H9 (cell line): ENCODE measurements at regions not wholly inside any gene's neighbourhood (a gene's known extent, or its start where the extent isn't known, plus 50 kb on each side); places are given as distances from the start of the nearest gene placed in this dataset.

Experiments used
- DNase-seq: peaks from one replicate; pipeline ENCODE4 v3.0.0-alpha.2; 2017
- H2AFZ ChIP-seq: one replicate; pipeline ENCODE4 v1.6.1; 2013; ENCODE audit warnings: mild to moderate bottlenecking, low read length, control low read depth, moderate library complexity
- H2AK5ac ChIP-seq: 2 replicates; pipeline ENCODE4 v1.6.1; 2013; ENCODE audit warnings: low read length, control low read depth, mixed read lengths; ENCODE audit not compliant: insufficient read length
- H2BK120ac ChIP-seq: one replicate; pipeline ENCODE4 v1.6.1; 2013; ENCODE audit warnings: low read depth, mild to moderate bottlenecking, low read length, control low read depth, inconsistent platforms; ENCODE audit not compliant: poor library complexity, severe bottlenecking
- H2BK12ac ChIP-seq: 2 replicates; pipeline ENCODE4 v1.6.1; 2013; ENCODE audit warnings: low read length, control low read depth, mixed read lengths, low read depth; ENCODE audit not compliant: insufficient read length
- H2BK15ac ChIP-seq: 2 replicates; pipeline ENCODE4 v1.6.1; 2013; ENCODE audit warnings: low read depth, low read length, control low read depth
- H2BK20ac ChIP-seq: one replicate; pipeline ENCODE4 v1.6.1; 2013; ENCODE audit warnings: low read depth, mild to moderate bottlenecking, low read length, control low read depth, inconsistent platforms; ENCODE audit not compliant: poor library complexity, severe bottlenecking
- H2BK5ac ChIP-seq: 2 replicates; pipeline ENCODE4 v1.6.1; 2013; ENCODE audit warnings: low read length, control low read depth, mixed read lengths; ENCODE audit not compliant: insufficient read length
- H3K14ac ChIP-seq: 2 replicates; pipeline ENCODE4 v1.6.1; 2013; ENCODE audit warnings: low read length, control low read depth; ENCODE audit not compliant: insufficient read depth
- H3K18ac ChIP-seq: 2 replicates; pipeline ENCODE4 v1.6.1; 2013; ENCODE audit warnings: low read depth, mild to moderate bottlenecking, mixed read lengths, low read length, control low read depth; ENCODE audit not compliant: insufficient read length
- H3K23ac ChIP-seq: 2 replicates; pipeline ENCODE4 v1.6.1; 2013; ENCODE audit warnings: low read length, control low read depth, mixed read lengths, low read depth; ENCODE audit not compliant: insufficient read length
- H3K23me2 ChIP-seq: 2 replicates; pipeline ENCODE4 v1.6.1; 2013; ENCODE audit warnings: low read depth, mild to moderate bottlenecking, mixed read lengths, low read length, control low read depth; ENCODE audit not compliant: insufficient read length, poor library complexity, severe bottlenecking
- H3K27ac ChIP-seq: 2 replicates; pipeline ENCODE4 v1.5.1; 2013; ENCODE audit warnings: low read length, control low read depth, mixed read lengths, low read depth; ENCODE audit not compliant: insufficient read length
- H3K27me3 ChIP-seq: 2 replicates; pipeline ENCODE4 v1.6.1; 2013; ENCODE audit warnings: low read length, control low read depth, inconsistent platforms; ENCODE audit not compliant: insufficient read depth
- H3K4ac ChIP-seq: 2 replicates; pipeline ENCODE4 v1.6.1; 2013; ENCODE audit warnings: low read depth, mild to moderate bottlenecking, control low read depth, inconsistent platforms, low read length, moderate library complexity
- H3K4me1 ChIP-seq: 2 replicates; pipeline ENCODE4 v1.6.1; 2013; ENCODE audit warnings: low read length, control low read depth, inconsistent platforms; ENCODE audit not compliant: insufficient read depth
- H3K4me2 ChIP-seq: 2 replicates; pipeline ENCODE4 v1.6.1; 2013; ENCODE audit warnings: low read length, control low read depth, mixed read lengths; ENCODE audit not compliant: insufficient read length, insufficient read depth
- H3K56ac ChIP-seq: 2 replicates; pipeline ENCODE4 v1.6.1; 2013; ENCODE audit warnings: low read depth, mild to moderate bottlenecking, mixed read lengths, low read length, control low read depth; ENCODE audit not compliant: insufficient read length
- H3K79me1 ChIP-seq: 2 replicates; pipeline ENCODE4 v1.6.1; 2013; ENCODE audit warnings: low read depth, mild to moderate bottlenecking, moderate library complexity, low read length, control low read depth, inconsistent platforms; ENCODE audit not compliant: insufficient read depth, poor library complexity, severe bottlenecking
- H3K79me2 ChIP-seq: 2 replicates; pipeline ENCODE4 v1.6.1; 2013; ENCODE audit warnings: low read length, control low read depth, inconsistent platforms; ENCODE audit not compliant: insufficient read depth
- H3K9ac ChIP-seq: 2 replicates; pipeline ENCODE4 v1.6.1; 2013; ENCODE audit warnings: low read length, control low read depth, mixed read lengths; ENCODE audit not compliant: insufficient read length; ENCODE audit errors: extremely low read depth
- H3K9me3 ChIP-seq: one replicate; pipeline ENCODE4 v1.6.1; 2013; ENCODE audit warnings: low read depth, low read length, inconsistent platforms; ENCODE audit not compliant: control insufficient read depth
- H3T11ph ChIP-seq: one replicate; pipeline ENCODE4 v1.6.1; 2013; ENCODE audit warnings: mild to moderate bottlenecking, low read length, control low read depth, inconsistent platforms
- H4K20me1 ChIP-seq: one replicate; pipeline ENCODE4 v1.6.1; 2013; ENCODE audit not compliant: control insufficient read depth, insufficient read length, insufficient read depth
- H4K5ac ChIP-seq: 2 replicates; pipeline ENCODE4 v1.6.1; 2013; ENCODE audit warnings: low read depth, mild to moderate bottlenecking, mixed read lengths, low read length, control low read depth; ENCODE audit not compliant: insufficient read length
- H4K8ac ChIP-seq: replicated peaks from 2 replicates; pipeline ENCODE4 v1.6.1; 2013; ENCODE audit warnings: low read length, control low read depth, mixed read lengths, low read depth; ENCODE audit not compliant: insufficient read length
- H4K91ac ChIP-seq: 2 replicates; pipeline ENCODE4 v1.6.1; 2013; ENCODE audit warnings: low read depth, mild to moderate bottlenecking, moderate library complexity, mixed read lengths, low read length, control low read depth; ENCODE audit not compliant: insufficient read length
- H3K27ac Mint-ChIP-seq, 3 experiments: 2 replicates in 2 of 3; 3 replicates in 1 of 3; pipeline ENCODE4 v1.8.0; 2020 to 2021; ENCODE audit warnings: mixed read lengths in 3 of 3, mild to moderate bottlenecking in 1 of 3, moderate library complexity in 1 of 3
- H3K27me3 Mint-ChIP-seq: 2 replicates; pipeline ENCODE4 v1.8.0; 2021; ENCODE audit warnings: low read depth, mild to moderate bottlenecking, moderate library complexity, mixed read lengths
- H3K36me3 Mint-ChIP-seq, 3 experiments: 2 replicates in 2 of 3; 3 replicates in 1 of 3; pipeline ENCODE4 v1.8.0; 2020 to 2021; ENCODE audit warnings: low read depth in 3 of 3, mixed read lengths in 3 of 3; ENCODE audit not compliant: insufficient read depth in 1 of 3
- H3K4me1 Mint-ChIP-seq, 2 experiments: 2 replicates each; pipeline ENCODE4 v1.8.0; 2020; ENCODE audit warnings: mixed read lengths in 2 of 2
- H3K4me3 Mint-ChIP-seq, 2 experiments: 2 replicates in 1 of 2; 3 replicates in 1 of 2; pipeline ENCODE4 v1.8.0; 2020 to 2021; ENCODE audit warnings: mild to moderate bottlenecking in 2 of 2, mixed read lengths in 2 of 2, moderate library complexity in 1 of 2
- H3K9me3 Mint-ChIP-seq, 2 experiments: 2 replicates in 1 of 2; 3 replicates in 1 of 2; pipeline ENCODE4 v1.8.0; 2020; ENCODE audit warnings: mild to moderate bottlenecking in 2 of 2, mixed read lengths in 2 of 2, moderate library complexity in 1 of 2
- CTCF ChIP-seq: fragments of 200-600 bp; sonication (generic); conservative IDR thresholded peaks from 3 replicates; pipeline ENCODE4 v1.8.0; 2021; ENCODE audit warnings: antibody characterized with exemption, mild to moderate bottlenecking
- WGBS: extraction: QIAGEN DNeasy Blood & Tissue Kit; methylation state at CpG from one replicate; pipeline ENCODE4 v1.1.7; 2013; ENCODE audit warnings: missing lambda C conversion rate, low lambda C conversion rate, mixed read lengths; ENCODE audit not compliant: insufficient read length; ENCODE audit errors: extremely low coverage; 5-methylcytosine and 5-hydroxymethylcytosine counted together

- no peak overlapping the region for H3K23ac ChIP-seq
- no peak for DNase-seq
- no peak overlapping the region for H2AFZ ChIP-seq
- no peak overlapping the region for H3K27ac ChIP-seq
- H3K9me3 ChIP-seq: no peaks in the 10 kb centered on the region
- no peak overlapping the region for H2AK5ac ChIP-seq
- H2BK120ac ChIP-seq: no peak overlapping the region
- peaks cover 0 to 4% (median 3%) of the 10 kb centered on the region in 3 experiments; a peak in 3 of 7 replicates for H3K36me3 Mint-ChIP-seq
- H3T11ph ChIP-seq: no peak overlapping the region
- H3K18ac ChIP-seq: no peak overlapping the region
- H3K4me1 ChIP-seq: peaks cover 6% of the 10 kb centered on the region; the same call in 1 of the 2 replicates
- no peak overlapping the region for H3K14ac ChIP-seq
- no peak overlapping the region for H3K9ac ChIP-seq
- H3K9me3 Mint-ChIP-seq: no peaks in the 10 kb centered on the region; a peak in 1 of 5 replicates
- no peak overlapping the region for H2BK12ac ChIP-seq
- no peak overlapping the region for H3K4me2 ChIP-seq
- H3K4me1 Mint-ChIP-seq: peaks cover 34 to 42% of the 10 kb centered on the region in 2 experiments
- H3K4me3 Mint-ChIP-seq: no peak overlapping the region
- H3K4ac ChIP-seq: no peak overlapping the region
- H3K79me1 ChIP-seq: no peaks in the 10 kb centered on the region
- no peak overlapping the region for H3K27ac Mint-ChIP-seq
- H3K27me3 ChIP-seq: peaks cover 4% of the 10 kb centered on the region; the same call in 1 of the 2 replicates
- no peak overlapping the region for H2BK20ac ChIP-seq
- no peak for TF ChIP-seq CTCF
- H3K56ac ChIP-seq: no peak overlapping the region
- no peak overlapping the region for H2BK5ac ChIP-seq
- no peak overlapping the region for H4K8ac ChIP-seq
- H3K23me2 ChIP-seq: peaks cover 21% of the 10 kb centered on the region
- H4K5ac ChIP-seq: no peak overlapping the region
- H3K79me2 ChIP-seq: peaks cover 2% of the 10 kb centered on the region; the same call in 1 of the 2 replicates
- H2BK15ac ChIP-seq: no peak overlapping the region
- H4K20me1 ChIP-seq: no peaks in the 10 kb centered on the region
- no CpG with 5 or more reads among the region's 13 CpGs for WGBS
- no peak overlapping the region for H4K91ac ChIP-seq
- H3K27me3 Mint-ChIP-seq: peaks cover 32% of the 10 kb centered on the region
Observed at GRCh38 chr4:182139491-182139890, 103.7 kb upstream of the TENM3 start.
